ENCODE measurements at regions not wholly inside any gene's neighbourhood (a gene's known extent, or its start where the extent isn't known, plus 50 kb on each side); places are given as distances from the start of the nearest gene placed in this dataset.

- DNase-seq (ENCODE audit: extremely low read depth, low read depth) = no peak
- no peak for TF ChIP-seq CTCF (IDR thresholded peaks at IDR 0.05; ENCODE audit: low read depth, low read length)
These were observed 93.9 kb downstream of the SNX18 start for GRCh38 chr5:54611290-54611951.

GRCh38 chr5:54610197-54610944 lies 92.8 kb downstream of the SNX18 start:
- DNase-seq (ENCODE audit: extremely low read depth, low read depth) = no peak
- no peak for TF ChIP-seq CTCF (IDR thresholded peaks at IDR 0.05; ENCODE audit: low read depth, low read length)

GRCh38 chr5:54608423-54609085 lies 91.0 kb downstream of the SNX18 start:
- no peak for DNase-seq (ENCODE audit: extremely low read depth, low read depth)
- TF ChIP-seq CTCF (IDR thresholded peaks at IDR 0.05; ENCODE audit: low read depth, low read length) = no peak

- no peak for DNase-seq (ENCODE audit: extremely low read depth, low read depth)
- TF ChIP-seq CTCF (IDR thresholded peaks at IDR 0.05; ENCODE audit: low read depth, low read length) = no peak
These were observed 89.4 kb downstream of the SNX18 start for GRCh38 chr5:54607006-54607405.

- no peak for DNase-seq (ENCODE audit: extremely low read depth, low read depth)
- TF ChIP-seq CTCF (IDR thresholded peaks at IDR 0.05; ENCODE audit: low read depth, low read length) = no peak
These were observed 85.8 kb downstream of the SNX18 start for GRCh38 chr5:54603372-54603771.

GRCh38 chr5:54602475-54602874 lies 84.9 kb downstream of the SNX18 start:
- no peak for DNase-seq (ENCODE audit: extremely low read depth, low read depth)
- TF ChIP-seq CTCF (IDR thresholded peaks at IDR 0.05; ENCODE audit: low read depth, low read length) = no peak
